DND-41 (cell line): ENCODE measurements at regions not wholly inside any gene's neighbourhood (a gene's known extent, or its start where the extent isn't known, plus 50 kb on each side); places are given as distances from the start of the nearest gene placed in this dataset.

Source experiments
- EZH2 ChIP-seq: IDR thresholded peaks from 3 replicates; pipeline ENCODE4 v1.6.1; 2012; ENCODE audit warnings: borderline replicate concordance, low read depth, mild to moderate bottlenecking, moderate library complexity, low read length, inconsistent platforms; ENCODE audit not compliant: severe bottlenecking
- TF ChIP-seq, protein P1 (sequence below): IDR thresholded peaks from 2 replicates; pipeline ENCODE4 v1.5.1; 2012; ENCODE audit warnings: borderline replicate concordance, low read length, moderate library complexity, mild to moderate bottlenecking; ENCODE audit not compliant: poor library complexity, severe bottlenecking; ENCODE audit errors: extremely low read depth

DNA sequence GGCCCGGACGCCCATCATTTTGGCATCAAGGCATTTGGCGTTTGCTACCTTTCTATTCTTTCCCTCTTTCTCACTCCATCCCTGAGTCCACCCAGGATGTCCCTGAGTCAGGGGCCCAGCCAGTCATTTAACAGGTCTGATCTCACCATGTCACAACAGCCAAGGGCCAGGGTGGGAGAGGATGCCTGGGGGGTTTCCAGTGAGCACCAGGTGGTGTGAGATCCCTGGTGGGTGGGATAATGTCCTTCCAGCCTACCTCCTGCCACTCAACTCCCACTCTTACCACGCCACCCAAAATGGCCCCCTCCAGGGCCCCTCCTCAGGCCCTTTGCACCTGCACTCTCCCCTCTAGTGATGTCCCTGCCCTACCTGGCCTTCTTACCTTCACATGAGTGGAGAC, 310.8 kb downstream of the BCL11B start:
- TF ChIP-seq, protein P1, sequence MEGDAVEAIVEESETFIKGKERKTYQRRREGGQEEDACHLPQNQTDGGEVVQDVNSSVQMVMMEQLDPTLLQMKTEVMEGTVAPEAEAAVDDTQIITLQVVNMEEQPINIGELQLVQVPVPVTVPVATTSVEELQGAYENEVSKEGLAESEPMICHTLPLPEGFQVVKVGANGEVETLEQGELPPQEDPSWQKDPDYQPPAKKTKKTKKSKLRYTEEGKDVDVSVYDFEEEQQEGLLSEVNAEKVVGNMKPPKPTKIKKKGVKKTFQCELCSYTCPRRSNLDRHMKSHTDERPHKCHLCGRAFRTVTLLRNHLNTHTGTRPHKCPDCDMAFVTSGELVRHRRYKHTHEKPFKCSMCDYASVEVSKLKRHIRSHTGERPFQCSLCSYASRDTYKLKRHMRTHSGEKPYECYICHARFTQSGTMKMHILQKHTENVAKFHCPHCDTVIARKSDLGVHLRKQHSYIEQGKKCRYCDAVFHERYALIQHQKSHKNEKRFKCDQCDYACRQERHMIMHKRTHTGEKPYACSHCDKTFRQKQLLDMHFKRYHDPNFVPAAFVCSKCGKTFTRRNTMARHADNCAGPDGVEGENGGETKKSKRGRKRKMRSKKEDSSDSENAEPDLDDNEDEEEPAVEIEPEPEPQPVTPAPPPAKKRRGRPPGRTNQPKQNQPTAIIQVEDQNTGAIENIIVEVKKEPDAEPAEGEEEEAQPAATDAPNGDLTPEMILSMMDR = no peak
- no peak for TF ChIP-seq EZH2
